Fibroblast of gingiva (primary cell): ENCODE measurements at regions not wholly inside any gene's neighbourhood (a gene's known extent, or its start where the extent isn't known, plus 50 kb on each side); places are given as distances from the start of the nearest gene placed in this dataset.

Experiments
- DNase-seq: peaks from one replicate; pipeline ENCODE4 v3.0.0-alpha.2; 2011; ENCODE audit warnings: low read depth

DNA sequence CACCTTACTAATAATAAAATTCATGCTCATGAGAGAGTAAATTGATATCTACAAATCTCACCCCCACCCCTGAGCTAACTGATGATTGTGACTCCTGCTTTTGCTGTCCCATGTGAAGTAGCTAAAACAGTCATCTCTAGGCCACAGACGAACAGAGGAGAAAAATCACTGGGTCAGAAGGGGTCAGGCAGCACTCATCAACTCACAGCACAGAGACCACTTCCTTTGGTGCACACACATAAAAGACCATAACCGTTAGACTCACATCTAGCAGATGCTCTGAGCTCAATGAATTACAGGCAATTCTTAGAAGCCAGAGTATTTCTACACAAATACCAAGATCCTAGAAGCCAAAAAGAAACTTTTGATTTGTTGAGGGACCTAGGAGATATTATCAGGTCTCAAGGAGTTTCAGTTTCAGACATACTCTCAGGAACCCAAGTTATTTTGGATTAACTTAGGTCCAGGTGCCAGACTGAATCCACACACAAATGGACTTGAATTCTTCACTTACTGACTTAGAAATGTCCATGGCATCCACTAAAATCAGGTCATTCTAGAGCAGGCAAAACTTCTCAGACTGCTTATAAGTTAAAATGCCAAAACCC, 65.0 kb upstream of the TES start:
- no peak for DNase-seq

- no peak for DNase-seq
Observed at GRCh38 chr7:116148108-116148507, 62.2 kb upstream of the TES start.

GRCh38 chr7:116148626-116149025, 61.7 kb upstream of the TES start:
- DNase-seq = no peak

GRCh38 chr7:116150588-116150987, 59.8 kb upstream of the TES start:
- no peak for DNase-seq

- DNase-seq = no peak
Observed at GRCh38 chr7:116152276-116152675, 58.1 kb upstream of the TES start.

- no peak for DNase-seq
Observed at GRCh38 chr7:116153050-116153449, 57.3 kb upstream of the TES start.

GRCh38 chr7:116159711-116160110, 50.6 kb upstream of the TES start:
- DNase-seq = no peak
